Liver (tissue), 8 donors: ENCODE measurements at regions not wholly inside any gene's neighbourhood (a gene's known extent, or its start where the extent isn't known, plus 50 kb on each side); places are given as distances from the start of the nearest gene placed in this dataset.
"Not testable (repeated sequence)": the region's sequence is repeated elsewhere in the genome, so short reads cannot be mapped to it uniquely, and the experiment has no call there.

Experiments used
- DNase-seq: peaks from one replicate; pipeline ENCODE4 v3.0.0-alpha.2; 2017; ENCODE audit warnings: low spot score
- H3K27ac ChIP-seq, 2 donors: one replicate each; pipeline ENCODE4 v1.7.0; 2013; ENCODE audit warnings: inconsistent platforms in 2 of 2, low read length in 2 of 2, control low read depth in 1 of 2, low read depth in 1 of 2, mild to moderate bottlenecking in 1 of 2
- H3K27me3 ChIP-seq, 4 donors: one replicate each; pipeline versions ENCODE4 v1.6.1 to v1.7.0; 2013; ENCODE audit warnings: low read length in 3 of 4, inconsistent platforms in 1 of 4, mild to moderate bottlenecking in 1 of 4, moderate library complexity in 1 of 4; ENCODE audit not compliant: control insufficient read depth in 4 of 4, insufficient read depth in 4 of 4
- H3K36me3 ChIP-seq, 4 donors: one replicate each; pipeline versions ENCODE4 v1.6.1 to v1.7.0; 2013; ENCODE audit warnings: low read length in 3 of 4, mild to moderate bottlenecking in 3 of 4, low read depth in 1 of 4, moderate library complexity in 1 of 4; ENCODE audit not compliant: control insufficient read depth in 4 of 4, insufficient read depth in 3 of 4
- H3K4me1 ChIP-seq, 4 donors: one replicate each; pipeline versions ENCODE4 v1.6.1 to v1.7.0; 2013; ENCODE audit warnings: low read length in 3 of 4, mild to moderate bottlenecking in 3 of 4, moderate library complexity in 1 of 4; ENCODE audit not compliant: control insufficient read depth in 4 of 4, insufficient read depth in 4 of 4
- H3K4me3 ChIP-seq, 3 donors: one replicate each; pipeline versions ENCODE4 v1.6.1 to v1.7.0; 2013; ENCODE audit warnings: low read length in 3 of 3, control low read depth in 1 of 3, low read depth in 1 of 3, mild to moderate bottlenecking in 1 of 3
- H3K9ac ChIP-seq, 2 donors: one replicate each; pipeline ENCODE4 v1.7.0; 2013; ENCODE audit warnings: low read length in 2 of 2, mild to moderate bottlenecking in 2 of 2, moderate library complexity in 2 of 2, control low read depth in 1 of 2, low read depth in 1 of 2
- H3K9me3 ChIP-seq, 4 donors: one replicate each; pipeline versions ENCODE4 v1.6.1 to v1.7.0; 2013; ENCODE audit warnings: low read length in 3 of 4; ENCODE audit not compliant: control insufficient read depth in 4 of 4
- FOXA1 ChIP-seq: IDR thresholded peaks from 2 replicates; pipeline ENCODE4 v1.6.1; 2016; ENCODE audit warnings: antibody characterized with exemption
- FOXA2 ChIP-seq: IDR thresholded peaks from 2 replicates; pipeline ENCODE4 v1.6.1; 2016; ENCODE audit warnings: antibody characterized with exemption
- GABPA ChIP-seq, 2 donors: IDR thresholded peaks in 1 of 2; conservative IDR thresholded peaks in 1 of 2; 2 replicates each; pipeline ENCODE4 v1.6.1; 2016; ENCODE audit warnings: antibody characterized with exemption in 2 of 2, mild to moderate bottlenecking in 1 of 2, moderate library complexity in 1 of 2
- HNF4A ChIP-seq, 2 donors: conservative IDR thresholded peaks; 2 replicates each; pipeline ENCODE4 v1.6.1; 2016; ENCODE audit warnings: antibody characterized with exemption in 2 of 2, mild to moderate bottlenecking in 2 of 2
- HNF4G ChIP-seq: IDR thresholded peaks from 2 replicates; pipeline ENCODE4 v1.6.1; 2016; ENCODE audit warnings: antibody characterized with exemption
- JUND ChIP-seq, 2 donors: IDR thresholded peaks; 2 replicates each; pipeline ENCODE4 v1.6.1; 2016; ENCODE audit warnings: antibody characterized with exemption in 2 of 2
- NR2F2 ChIP-seq: IDR thresholded peaks from 2 replicates; pipeline ENCODE4 v1.6.1; 2016; ENCODE audit warnings: antibody characterized with exemption
- RAD21 ChIP-seq, 2 donors: IDR thresholded peaks; 2 replicates each; pipeline ENCODE4 v1.6.1; 2016; ENCODE audit warnings: antibody characterized with exemption in 2 of 2, mild to moderate bottlenecking in 2 of 2
- RXRA ChIP-seq, 2 donors: IDR thresholded peaks; 2 replicates each; pipeline ENCODE4 v1.6.1; 2017 to 2018; ENCODE audit warnings: antibody characterized with exemption in 2 of 2, mild to moderate bottlenecking in 1 of 2
- SP1 ChIP-seq: IDR thresholded peaks from 2 replicates; pipeline ENCODE4 v1.6.1; 2018; ENCODE audit warnings: antibody characterized with exemption, mild to moderate bottlenecking
- TAF1 ChIP-seq: conservative IDR thresholded peaks from 2 replicates; pipeline ENCODE4 v1.6.1; 2016; ENCODE audit warnings: antibody characterized with exemption, mild to moderate bottlenecking
- YY1 ChIP-seq: IDR thresholded peaks from 2 replicates; pipeline ENCODE4 v1.6.1; 2016; ENCODE audit warnings: antibody characterized with exemption, mild to moderate bottlenecking
- WGBS: extraction: QIAGEN DNeasy Blood & Tissue Kit; methylation state at CpG from one replicate; pipeline ENCODE4 v1.1.7; 2013; 5-methylcytosine and 5-hydroxymethylcytosine counted together
- TF ChIP-seq, protein P1 (sequence below): IDR thresholded peaks from 2 replicates; pipeline ENCODE4 v1.6.1; 2016; ENCODE audit warnings: antibody characterized with exemption
- TF ChIP-seq, protein P2 (sequence below): IDR thresholded peaks from 2 replicates; pipeline ENCODE4 v1.6.1; 2016; ENCODE audit warnings: antibody characterized with exemption, mild to moderate bottlenecking
- TF ChIP-seq, protein P3 (sequence below): fragments of 150-350 bp; IDR thresholded peaks from 2 replicates; pipeline ENCODE4 v1.5.1; 2017; ENCODE audit warnings: improper control_type of control experiment, low read depth, low read length; ENCODE audit not compliant: missing input control
- TF ChIP-seq, protein P4 (sequence below): IDR thresholded peaks from 2 replicates; pipeline ENCODE4 v1.6.1; 2016; ENCODE audit warnings: antibody characterized with exemption
- donor health status: healthy.
- donor health status: healthy.
- donor health status: healthy.
- donor health status: healthy.
- donor health status: healthy.

DNA sequence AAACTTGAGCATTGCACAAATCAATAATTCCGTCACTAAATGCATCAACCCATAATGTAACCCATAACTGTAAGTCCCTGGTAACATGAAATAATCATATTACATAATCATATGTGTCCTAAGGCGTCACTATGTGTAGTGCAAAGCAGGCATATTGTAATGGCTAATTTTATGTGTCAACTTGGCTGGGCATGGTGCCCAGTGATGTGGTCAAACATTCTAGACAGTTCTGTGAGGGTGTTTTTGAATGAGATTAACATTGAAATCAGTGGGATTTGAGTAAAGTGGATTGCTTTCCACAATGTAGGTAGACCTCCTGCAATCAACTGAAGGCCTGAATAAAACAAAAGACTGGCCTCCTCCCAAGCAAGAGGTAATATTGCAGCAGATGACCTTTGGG lies 794.4 kb upstream of the ACO1 start:
- Histone ChIP-seq H3K27ac (no peak overlapping the region), H3K27me3 (peaks cover 0 to 2% (median 0%) of the 10 kb centered on the region in 4 donors), H3K36me3 (no peaks in the 10 kb centered on the region), H3K9me3 (peaks cover 0 to 2% (median 0%) of the 10 kb centered on the region in 4 donors), H3K4me3 (no peak overlapping the region), H3K4me1 (no peaks in the 10 kb centered on the region), H3K9ac (no peak overlapping the region)
- DNase-seq: no peak
- TF ChIP-seq FOXA2: no peak
- TF ChIP-seq JUND (IDR thresholded peaks at IDR 0.05): no peak
- TF ChIP-seq RAD21 (IDR thresholded peaks at IDR 0.05): no peak
- no peak for TF ChIP-seq FOXA1
- TF ChIP-seq SP1: no peak
- TF ChIP-seq, protein P1, sequence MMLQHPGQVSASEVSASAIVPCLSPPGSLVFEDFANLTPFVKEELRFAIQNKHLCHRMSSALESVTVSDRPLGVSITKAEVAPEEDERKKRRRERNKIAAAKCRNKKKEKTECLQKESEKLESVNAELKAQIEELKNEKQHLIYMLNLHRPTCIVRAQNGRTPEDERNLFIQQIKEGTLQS: no peak
- TF ChIP-seq, protein P2, sequence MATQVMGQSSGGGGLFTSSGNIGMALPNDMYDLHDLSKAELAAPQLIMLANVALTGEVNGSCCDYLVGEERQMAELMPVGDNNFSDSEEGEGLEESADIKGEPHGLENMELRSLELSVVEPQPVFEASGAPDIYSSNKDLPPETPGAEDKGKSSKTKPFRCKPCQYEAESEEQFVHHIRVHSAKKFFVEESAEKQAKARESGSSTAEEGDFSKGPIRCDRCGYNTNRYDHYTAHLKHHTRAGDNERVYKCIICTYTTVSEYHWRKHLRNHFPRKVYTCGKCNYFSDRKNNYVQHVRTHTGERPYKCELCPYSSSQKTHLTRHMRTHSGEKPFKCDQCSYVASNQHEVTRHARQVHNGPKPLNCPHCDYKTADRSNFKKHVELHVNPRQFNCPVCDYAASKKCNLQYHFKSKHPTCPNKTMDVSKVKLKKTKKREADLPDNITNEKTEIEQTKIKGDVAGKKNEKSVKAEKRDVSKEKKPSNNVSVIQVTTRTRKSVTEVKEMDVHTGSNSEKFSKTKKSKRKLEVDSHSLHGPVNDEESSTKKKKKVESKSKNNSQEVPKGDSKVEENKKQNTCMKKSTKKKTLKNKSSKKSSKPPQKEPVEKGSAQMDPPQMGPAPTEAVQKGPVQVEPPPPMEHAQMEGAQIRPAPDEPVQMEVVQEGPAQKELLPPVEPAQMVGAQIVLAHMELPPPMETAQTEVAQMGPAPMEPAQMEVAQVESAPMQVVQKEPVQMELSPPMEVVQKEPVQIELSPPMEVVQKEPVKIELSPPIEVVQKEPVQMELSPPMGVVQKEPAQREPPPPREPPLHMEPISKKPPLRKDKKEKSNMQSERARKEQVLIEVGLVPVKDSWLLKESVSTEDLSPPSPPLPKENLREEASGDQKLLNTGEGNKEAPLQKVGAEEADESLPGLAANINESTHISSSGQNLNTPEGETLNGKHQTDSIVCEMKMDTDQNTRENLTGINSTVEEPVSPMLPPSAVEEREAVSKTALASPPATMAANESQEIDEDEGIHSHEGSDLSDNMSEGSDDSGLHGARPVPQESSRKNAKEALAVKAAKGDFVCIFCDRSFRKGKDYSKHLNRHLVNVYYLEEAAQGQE: no peak
- no peak for TF ChIP-seq NR2F2
- no peak for TF ChIP-seq TAF1
- TF ChIP-seq, protein P3, sequence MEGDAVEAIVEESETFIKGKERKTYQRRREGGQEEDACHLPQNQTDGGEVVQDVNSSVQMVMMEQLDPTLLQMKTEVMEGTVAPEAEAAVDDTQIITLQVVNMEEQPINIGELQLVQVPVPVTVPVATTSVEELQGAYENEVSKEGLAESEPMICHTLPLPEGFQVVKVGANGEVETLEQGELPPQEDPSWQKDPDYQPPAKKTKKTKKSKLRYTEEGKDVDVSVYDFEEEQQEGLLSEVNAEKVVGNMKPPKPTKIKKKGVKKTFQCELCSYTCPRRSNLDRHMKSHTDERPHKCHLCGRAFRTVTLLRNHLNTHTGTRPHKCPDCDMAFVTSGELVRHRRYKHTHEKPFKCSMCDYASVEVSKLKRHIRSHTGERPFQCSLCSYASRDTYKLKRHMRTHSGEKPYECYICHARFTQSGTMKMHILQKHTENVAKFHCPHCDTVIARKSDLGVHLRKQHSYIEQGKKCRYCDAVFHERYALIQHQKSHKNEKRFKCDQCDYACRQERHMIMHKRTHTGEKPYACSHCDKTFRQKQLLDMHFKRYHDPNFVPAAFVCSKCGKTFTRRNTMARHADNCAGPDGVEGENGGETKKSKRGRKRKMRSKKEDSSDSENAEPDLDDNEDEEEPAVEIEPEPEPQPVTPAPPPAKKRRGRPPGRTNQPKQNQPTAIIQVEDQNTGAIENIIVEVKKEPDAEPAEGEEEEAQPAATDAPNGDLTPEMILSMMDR: no peak
- TF ChIP-seq RXRA (IDR thresholded peaks at IDR 0.05): no peak
- no peak for TF ChIP-seq HNF4G
- TF ChIP-seq YY1: no peak
- 65% methylated on average over 2 of the region's 2 CpGs for WGBS

DNA sequence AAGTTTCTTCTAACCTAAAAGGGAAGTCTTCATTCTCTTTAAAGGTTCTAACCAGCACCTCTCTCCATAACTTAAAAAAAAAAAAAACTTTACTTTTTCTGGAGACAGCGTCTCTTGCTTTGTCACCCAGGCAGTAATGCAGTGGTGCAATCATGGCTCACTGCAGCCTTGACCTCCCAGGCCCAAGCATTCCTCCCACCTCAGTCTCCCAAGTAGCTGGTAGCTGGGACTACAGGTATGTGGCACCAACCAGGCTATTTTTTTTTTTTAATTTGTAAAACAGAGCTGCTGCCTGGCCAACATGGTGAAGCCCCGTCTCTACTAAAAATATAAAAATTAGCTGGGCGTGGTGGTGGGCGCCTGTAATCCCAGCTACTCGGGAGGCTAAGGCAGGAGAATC lies 787.4 kb upstream of the ACO1 start:
- H3K36me3 ChIP-seq, H3K9ac ChIP-seq, H3K27me3 ChIP-seq, DNase-seq, H3K9me3 ChIP-seq, H3K4me3 ChIP-seq, H3K27ac ChIP-seq, H3K4me1 ChIP-seq: not testable (repeated sequence)
- WGBS: 72% methylated on average over 5 of the region's 5 CpGs

DNA sequence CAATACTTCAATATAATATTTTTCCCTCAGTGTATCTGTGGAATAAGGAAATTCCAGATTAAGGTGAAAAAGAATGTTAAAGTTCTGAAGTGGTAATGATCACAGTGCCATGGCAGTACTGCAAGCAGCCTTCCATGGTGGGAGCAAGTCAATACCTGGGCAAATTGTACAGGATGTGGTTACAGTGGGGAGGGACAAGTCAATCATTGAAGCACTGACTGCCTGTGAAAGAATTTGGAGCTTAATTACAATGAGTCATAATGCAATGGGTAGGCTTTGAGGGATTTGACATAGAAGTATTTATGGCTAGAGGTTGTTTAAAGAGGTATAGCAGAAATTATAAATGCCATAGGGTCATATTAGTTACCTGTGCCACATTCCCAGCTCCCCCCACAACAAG lies 786.5 kb upstream of the ACO1 start:
- DNase-seq: no peak
- no peaks in the 10 kb centered on the region for H3K4me1 ChIP-seq
- no peaks in the 10 kb centered on the region for H3K9me3 ChIP-seq
- H3K27ac ChIP-seq: no peak overlapping the region
- H3K9ac ChIP-seq: no peak overlapping the region
- TF ChIP-seq TAF1 (no peak), RAD21 (IDR thresholded peaks at IDR 0.05) (no peak), RXRA (IDR thresholded peaks at IDR 0.05) (no peak), GABPA (IDR thresholded peaks at IDR 0.05 in 1 of 2, conservative IDR thresholded peaks at IDR 0.05 in 1 of 2) (no peak), NR2F2 (no peak), HNF4A (conservative IDR thresholded peaks at IDR 0.05) (no peak), HNF4G (no peak)
- TF ChIP-seq, protein P3: no peak
- TF ChIP-seq, protein P2: no peak
- TF ChIP-seq, protein P4, sequence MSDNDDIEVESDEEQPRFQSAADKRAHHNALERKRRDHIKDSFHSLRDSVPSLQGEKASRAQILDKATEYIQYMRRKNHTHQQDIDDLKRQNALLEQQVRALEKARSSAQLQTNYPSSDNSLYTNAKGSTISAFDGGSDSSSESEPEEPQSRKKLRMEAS: no peak
- H3K36me3 ChIP-seq: no peaks in the 10 kb centered on the region
- no peaks in the 10 kb centered on the region for H3K27me3 ChIP-seq
- H3K4me3 ChIP-seq: no peak overlapping the region
